ENCODE measurements at regions not wholly inside any gene's neighbourhood (a gene's known extent, or its start where the extent isn't known, plus 50 kb on each side); places are given as distances from the start of the nearest gene placed in this dataset.
"Not testable (repeated sequence)": the region's sequence is repeated elsewhere in the genome, so short reads cannot be mapped to it uniquely, and the experiment has no call there.

GRCh38 chr3:75242012-75242735, 422.0 kb upstream of the FRG2C start:
- no peak for DNase-seq (ENCODE audit: low spot score)

- DNase-seq (ENCODE audit: low spot score): no peak
Observed at GRCh38 chr3:75248974-75249373, 415.2 kb upstream of the FRG2C start.

DNA sequence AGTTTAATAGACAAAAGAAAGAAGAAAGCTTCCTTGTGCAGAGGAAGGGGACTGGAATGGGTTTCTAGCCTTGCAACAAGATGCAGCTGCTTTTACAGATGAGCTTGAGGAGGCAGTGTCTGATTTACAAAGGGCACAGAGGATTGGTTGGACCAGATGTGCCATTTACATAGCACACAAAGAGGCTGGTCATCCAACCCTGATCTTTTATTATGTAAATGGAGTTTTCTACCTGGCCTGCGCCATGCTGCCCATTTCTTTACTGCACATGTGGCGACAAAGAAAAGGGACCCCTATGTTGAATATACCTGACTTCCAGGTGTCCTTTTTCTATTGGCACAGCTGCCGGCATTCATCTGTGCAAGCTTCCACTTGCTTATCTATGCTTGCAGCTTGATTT, 409.4 kb upstream of the FRG2C start:
- DNase-seq (ENCODE audit: low spot score): no peak

GRCh38 chr3:75258825-75259683, 405.1 kb upstream of the FRG2C start:
- not testable (repeated sequence) for DNase-seq (ENCODE audit: low spot score)

DNA sequence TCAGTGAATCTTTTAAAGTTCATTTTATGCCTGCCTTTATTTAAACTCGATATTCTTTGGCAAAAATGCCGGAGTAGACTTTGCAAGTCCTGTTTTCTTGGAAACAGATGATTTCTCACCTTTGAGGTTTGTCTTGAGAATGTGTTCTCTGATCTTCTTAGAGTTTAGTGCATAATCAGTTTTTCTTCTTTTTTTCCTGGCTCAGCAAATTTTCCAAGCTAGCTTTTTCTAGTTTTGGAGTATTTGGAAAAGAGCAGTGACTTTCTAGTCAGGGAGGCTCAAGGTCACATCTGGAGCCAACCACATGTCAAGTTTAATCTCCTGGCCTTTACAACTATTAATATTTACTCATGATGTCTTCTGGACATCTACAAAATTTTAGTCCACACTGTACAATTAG, 403.2 kb upstream of the FRG2C start:
- not testable (repeated sequence) for DNase-seq (ENCODE audit: low spot score)

DNA sequence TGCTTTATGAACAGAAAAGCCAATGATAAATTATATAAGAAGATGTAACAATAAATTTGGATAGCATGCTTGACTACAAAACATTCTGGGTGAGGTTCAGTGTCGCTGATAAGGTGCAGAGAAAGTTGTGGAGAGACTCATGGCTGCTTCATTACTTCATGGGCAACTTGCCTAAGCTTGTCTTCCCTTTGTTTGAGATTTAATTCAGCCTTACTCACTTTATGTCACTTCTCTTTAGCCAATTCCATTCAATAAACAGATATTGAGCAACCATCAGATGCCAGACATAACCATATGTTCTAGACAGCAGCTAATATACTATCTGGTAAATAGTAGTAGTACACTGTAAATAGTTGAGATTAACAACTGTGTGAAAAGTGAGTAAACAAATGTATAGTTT, 401.5 kb upstream of the FRG2C start:
- no peak for DNase-seq (ENCODE audit: low spot score)

- DNase-seq (ENCODE audit: low spot score): no peak
Observed at GRCh38 chr3:75265897-75266296, 398.2 kb upstream of the FRG2C start.

GRCh38 chr3:75268576-75268975, 395.6 kb upstream of the FRG2C start:
- not testable (repeated sequence) for DNase-seq (ENCODE audit: low spot score)

GRCh38 chr3:75272237-75272636, 391.9 kb upstream of the FRG2C start:
- not testable (repeated sequence) for DNase-seq (ENCODE audit: low spot score)

GRCh38 chr3:75272691-75273090, 391.4 kb upstream of the FRG2C start:
- no peak for DNase-seq (ENCODE audit: low spot score)

DNA sequence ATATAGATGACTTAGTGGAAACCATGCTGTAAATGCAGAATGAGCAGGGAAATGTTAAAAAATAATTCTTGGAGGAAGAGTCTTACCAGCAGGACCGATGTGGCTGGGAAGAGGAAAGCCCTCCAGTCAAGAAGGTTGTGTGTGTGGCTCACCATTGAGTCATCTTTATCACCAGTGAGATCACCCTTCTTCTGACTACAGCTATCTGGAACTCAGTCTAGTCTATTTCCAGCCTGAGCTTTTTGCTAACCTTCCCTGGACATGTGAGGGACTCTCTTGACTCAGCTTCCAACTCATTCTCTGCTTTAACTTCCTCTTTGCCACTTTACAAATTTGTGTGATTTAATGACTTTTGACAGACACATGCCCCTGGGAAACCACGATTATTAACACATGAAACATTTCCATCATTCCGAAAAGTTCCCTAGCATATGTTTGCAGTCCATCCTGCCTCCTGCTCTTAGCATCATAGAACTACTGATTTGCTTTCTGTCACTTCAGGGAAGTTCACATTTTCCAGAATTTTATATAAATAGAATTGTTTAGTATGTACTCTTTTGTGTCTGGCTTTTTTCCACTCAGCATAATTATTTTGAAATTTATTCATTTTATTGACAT, 378.5 kb upstream of the FRG2C start:
- DNase-seq (ENCODE audit: low spot score): not testable (repeated sequence)

- DNase-seq (ENCODE audit: low spot score): not testable (repeated sequence)
Observed at GRCh38 chr3:75288972-75289574, 375.1 kb upstream of the FRG2C start.

- peak; percentile 19 for DNase-seq (ENCODE audit: low spot score)
Observed at GRCh38 chr3:75294124-75294523, 370.0 kb upstream of the FRG2C start.

- no peak for DNase-seq (ENCODE audit: low spot score)
Observed at GRCh38 chr3:75295013-75295412, 369.1 kb upstream of the FRG2C start.

- DNase-seq (ENCODE audit: low spot score): no peak
Observed at GRCh38 chr3:75296858-75297257, 367.3 kb upstream of the FRG2C start.

- DNase-seq (ENCODE audit: low spot score): no peak
Observed at GRCh38 chr3:75300606-75301005, 363.5 kb upstream of the FRG2C start.

- not testable (repeated sequence) for DNase-seq (ENCODE audit: low spot score)
Observed at GRCh38 chr3:75301050-75301449, 363.1 kb upstream of the FRG2C start.

- no peak for DNase-seq (ENCODE audit: low spot score)
Observed at GRCh38 chr3:75303741-75304140, 360.4 kb upstream of the FRG2C start.

DNA sequence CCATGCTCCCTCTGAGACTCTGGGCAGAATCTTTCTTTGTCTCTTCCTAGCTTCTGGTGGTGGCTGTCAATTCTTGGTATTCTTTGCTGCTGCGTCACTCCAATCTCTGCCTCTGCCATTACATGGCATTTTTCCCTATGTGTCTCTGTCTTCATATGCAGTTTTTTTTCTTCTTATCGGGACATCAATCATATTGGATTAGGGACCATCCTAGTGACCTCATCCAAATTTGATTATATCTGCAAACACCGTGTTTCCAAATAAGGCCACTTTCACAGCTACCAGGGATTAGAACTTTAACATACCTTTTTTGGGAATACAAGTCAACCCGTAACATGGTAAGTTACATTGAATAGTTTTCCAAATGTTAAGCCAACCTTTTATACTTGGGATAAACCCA, 358.2 kb upstream of the FRG2C start:
- no peak for DNase-seq (ENCODE audit: low spot score)

DNA sequence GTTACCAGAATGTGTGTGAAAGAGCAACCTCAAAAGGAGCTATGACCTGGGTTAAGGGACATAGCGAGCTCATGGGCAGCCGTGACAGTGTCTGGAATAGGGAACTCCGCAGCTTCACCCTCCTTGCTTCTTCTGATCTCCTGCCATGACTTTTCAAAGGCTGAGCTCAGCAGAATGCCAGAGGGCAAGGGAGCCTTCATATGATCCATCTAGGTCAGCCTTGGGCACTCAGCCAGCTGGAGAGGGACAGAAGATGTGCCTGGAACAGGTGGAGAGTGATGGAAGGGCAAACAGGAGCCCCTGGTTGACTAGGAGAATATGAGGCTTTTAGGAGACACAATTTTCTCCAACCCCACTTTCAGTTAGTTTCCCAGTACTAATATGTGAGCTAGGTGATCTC, 352.8 kb upstream of the FRG2C start:
- DNase-seq (ENCODE audit: low spot score): not testable (repeated sequence)

GRCh38 chr3:75312469-75312868, 351.7 kb upstream of the FRG2C start:
- DNase-seq (ENCODE audit: low spot score): not testable (repeated sequence)

DNA sequence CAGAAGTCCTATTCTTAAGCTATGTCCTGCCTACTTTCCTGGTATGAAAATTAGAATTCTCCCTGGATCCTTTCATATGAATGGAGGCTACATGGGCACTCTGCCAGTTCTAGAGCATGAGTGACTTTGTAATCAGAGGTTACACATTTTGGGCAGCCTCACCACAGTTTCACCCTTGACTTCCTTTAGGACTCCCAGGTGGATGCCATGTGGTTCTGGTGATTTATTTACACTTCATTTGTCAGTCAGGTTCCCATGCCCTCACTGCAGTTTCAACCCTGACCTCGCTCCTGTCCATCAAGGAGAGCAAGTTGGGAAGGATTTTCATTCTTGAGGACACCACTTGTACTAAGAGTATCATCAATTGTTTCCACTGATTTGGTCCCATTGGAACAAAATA, 344.4 kb upstream of the FRG2C start:
- not testable (repeated sequence) for DNase-seq (ENCODE audit: low spot score)
